ENCODE measurements at regions not wholly inside any gene's neighbourhood (a gene's known extent, or its start where the extent isn't known, plus 50 kb on each side); places are given as distances from the start of the nearest gene placed in this dataset.

GRCh38 chr6:80679992-80680391, 573.5 kb downstream of the BCKDHB start:
- TF ChIP-seq CTCF (IDR thresholded peaks at IDR 0.05; ENCODE audit: poor library complexity) (no peak), EZH2 (IDR thresholded peaks at IDR 0.05; ENCODE audit: borderline replicate concordance) (no peak)

Data from hepatocyte (in vitro differentiated cells).